CD8-positive, alpha-beta memory T cell (primary cell): ENCODE measurements at regions not wholly inside any gene's neighbourhood (a gene's known extent, or its start where the extent isn't known, plus 50 kb on each side); places are given as distances from the start of the nearest gene placed in this dataset.

ENCODE experiments used
- CTCF ChIA-PET: fragments of 350-600 bp; sonication (Branson Sonifier 250); formaldehyde crosslinking; loops from one replicate; lab custom pipeline; 2021; ENCODE audit warnings: antibody characterized with exemption; lab: Charles Lee
- POLR2A ChIA-PET: fragments of 350-600 bp; sonication (Branson Sonifier 250); formaldehyde crosslinking; loops from one replicate; lab custom pipeline; 2021; ENCODE audit warnings: antibody characterized with exemption; lab: Charles Lee
- DNase-seq, 5 donors: peaks; one replicate each; pipeline versions ENCODE4 v3.0.0 to v3.0.0-alpha.2; 2020 to 2022; ENCODE audit warnings: mixed read lengths in 1 of 5
- H3K27ac ChIP-seq: one replicate; pipeline ENCODE4 v1.7.0; 2013; ENCODE audit warnings: low read depth, mild to moderate bottlenecking, low read length, moderate library complexity
- H3K27me3 ChIP-seq: 2 replicates; pipeline ENCODE4 v1.7.0; 2013; ENCODE audit warnings: low read length, mild to moderate bottlenecking; ENCODE audit not compliant: insufficient read depth, poor library complexity, severe bottlenecking
- H3K36me3 ChIP-seq: 2 replicates; pipeline ENCODE4 v1.7.0; 2013; ENCODE audit warnings: mild to moderate bottlenecking, low read length, moderate library complexity; ENCODE audit not compliant: insufficient read depth
- H3K4me1 ChIP-seq: 2 replicates; pipeline ENCODE4 v1.7.0; 2013; ENCODE audit warnings: mild to moderate bottlenecking, low read length, moderate library complexity; ENCODE audit not compliant: insufficient read depth
- H3K4me3 ChIP-seq: 2 replicates; pipeline ENCODE4 v1.7.0; 2013; ENCODE audit warnings: mild to moderate bottlenecking, low read length
- H3K9me3 ChIP-seq: 2 replicates; pipeline ENCODE4 v1.7.0; 2013; ENCODE audit warnings: mild to moderate bottlenecking, low read length
- H3K27ac Mint-ChIP-seq, 8 donors: one replicate each; pipeline ENCODE4 v1.8.0; 2020 to 2021; ENCODE audit warnings: mixed read lengths in 8 of 8, mild to moderate bottlenecking in 6 of 8, inconsistent platforms in 3 of 8, moderate library complexity in 3 of 8
- H3K27me3 Mint-ChIP-seq, 2 donors: one replicate each; pipeline ENCODE4 v1.8.0; 2020 to 2021; ENCODE audit warnings: mixed read lengths in 2 of 2, mild to moderate bottlenecking in 1 of 2, moderate library complexity in 1 of 2
- H3K36me3 Mint-ChIP-seq, 3 donors: one replicate each; pipeline ENCODE4 v1.8.0; 2020 to 2021; ENCODE audit warnings: mixed read lengths in 3 of 3, inconsistent platforms in 1 of 3, mild to moderate bottlenecking in 1 of 3
- H3K4me1 Mint-ChIP-seq, 3 donors: one replicate each; pipeline ENCODE4 v1.8.0; 2020 to 2021; ENCODE audit warnings: mixed read lengths in 3 of 3, inconsistent platforms in 1 of 3, mild to moderate bottlenecking in 1 of 3
- H3K4me3 Mint-ChIP-seq, 7 donors: one replicate each; pipeline ENCODE4 v1.8.0; 2020 to 2021; ENCODE audit warnings: mixed read lengths in 7 of 7, mild to moderate bottlenecking in 6 of 7, moderate library complexity in 4 of 7, inconsistent platforms in 2 of 7
- H3K9me3 Mint-ChIP-seq, 5 donors: one replicate each; pipeline ENCODE4 v1.8.0; 2020 to 2022; ENCODE audit warnings: mixed read lengths in 5 of 5, mild to moderate bottlenecking in 3 of 5, moderate library complexity in 2 of 5, inconsistent platforms in 1 of 5

- CTCF ChIA-PET, result no interaction called here
- H3K27me3 Mint-ChIP-seq, result peaks cover 0 to 24% of the 10 kb centered on the region in 2 donors
- peaks cover 0 to under 1% (median 0%) of the 10 kb centered on the region in 5 donors for H3K9me3 Mint-ChIP-seq
- no peak overlapping the region for H3K27ac Mint-ChIP-seq
- Histone ChIP-seq H3K27me3 (peaks cover 3% of the 10 kb centered on the region), H3K4me3 (no peak overlapping the region), H3K4me1 (no peaks in the 10 kb centered on the region), H3K27ac (no peak overlapping the region), H3K9me3 (no peaks in the 10 kb centered on the region), H3K36me3 (no peaks in the 10 kb centered on the region)
- no peak for DNase-seq
- POLR2A ChIA-PET, result no interaction called here
- no peaks in the 10 kb centered on the region for H3K4me1 Mint-ChIP-seq
- H3K36me3 Mint-ChIP-seq, result no peaks in the 10 kb centered on the region
- H3K4me3 Mint-ChIP-seq, result no peak overlapping the region
These were observed 51.9 kb upstream of the NMUR2 start for GRCh38 chr5:152456815-152457443.

- Histone ChIP-seq H3K36me3 (no peaks in the 10 kb centered on the region), H3K9me3 (no peaks in the 10 kb centered on the region), H3K27me3 (no peaks in the 10 kb centered on the region), H3K27ac (no peak overlapping the region), H3K4me3 (no peak overlapping the region), H3K4me1 (no peaks in the 10 kb centered on the region)
- H3K4me1 Mint-ChIP-seq, result no peaks in the 10 kb centered on the region
- H3K36me3 Mint-ChIP-seq, result no peaks in the 10 kb centered on the region
- no peak overlapping the region for H3K4me3 Mint-ChIP-seq
- no peak for DNase-seq
- ChIA-PET POLR2A (no interaction called here), CTCF (no interaction called here)
- H3K27ac Mint-ChIP-seq, result no peak overlapping the region
- peaks cover 0 to 4% (median 0%) of the 10 kb centered on the region in 5 donors for H3K9me3 Mint-ChIP-seq
- peaks cover 1 to 33% of the 10 kb centered on the region in 2 donors for H3K27me3 Mint-ChIP-seq
These were observed 57.1 kb upstream of the NMUR2 start for GRCh38 chr5:152462021-152462721.

- H3K27me3 Mint-ChIP-seq, result peaks cover 1 to 33% of the 10 kb centered on the region in 2 donors
- no peak for DNase-seq
- no peaks in the 10 kb centered on the region for H3K36me3 ChIP-seq
- H3K4me1 ChIP-seq, result no peaks in the 10 kb centered on the region
- H3K9me3 Mint-ChIP-seq, result peaks cover 0 to 4% (median 0%) of the 10 kb centered on the region in 5 donors
- ChIA-PET POLR2A (no interaction called here), CTCF (no interaction called here)
- H3K27ac Mint-ChIP-seq, result no peak overlapping the region
- H3K36me3 Mint-ChIP-seq, result no peaks in the 10 kb centered on the region
- no peak overlapping the region for H3K4me3 ChIP-seq
- no peaks in the 10 kb centered on the region for H3K27me3 ChIP-seq
- no peaks in the 10 kb centered on the region for H3K4me1 Mint-ChIP-seq
- no peak overlapping the region for H3K27ac ChIP-seq
- no peaks in the 10 kb centered on the region for H3K9me3 ChIP-seq
- no peak overlapping the region for H3K4me3 Mint-ChIP-seq
These were observed 59.0 kb upstream of the NMUR2 start for GRCh38 chr5:152464048-152464447.

- H3K4me3 Mint-ChIP-seq, result no peak overlapping the region
- H3K27me3 ChIP-seq, result no peaks in the 10 kb centered on the region
- ChIA-PET CTCF (no interaction called here), POLR2A (no interaction called here)
- no peaks in the 10 kb centered on the region for H3K36me3 ChIP-seq
- no peak for DNase-seq
- no peaks in the 10 kb centered on the region for H3K4me1 Mint-ChIP-seq
- no peaks in the 10 kb centered on the region for H3K4me1 ChIP-seq
- H3K9me3 Mint-ChIP-seq, result peaks cover 0 to 4% (median 0%) of the 10 kb centered on the region in 5 donors
- H3K27ac Mint-ChIP-seq, result no peak overlapping the region
- H3K27me3 Mint-ChIP-seq, result peaks cover 1 to 33% of the 10 kb centered on the region in 2 donors
- no peak overlapping the region for H3K4me3 ChIP-seq
- no peak overlapping the region for H3K27ac ChIP-seq
- no peaks in the 10 kb centered on the region for H3K36me3 Mint-ChIP-seq
- H3K9me3 ChIP-seq, result no peaks in the 10 kb centered on the region
These were observed 60.1 kb upstream of the NMUR2 start for GRCh38 chr5:152465140-152465539.

GRCh38 chr5:152466085-152466745, 61.1 kb upstream of the NMUR2 start:
- Histone ChIP-seq H3K9me3 (no peaks in the 10 kb centered on the region), H3K36me3 (no peaks in the 10 kb centered on the region), H3K27ac (no peak overlapping the region), H3K4me1 (no peaks in the 10 kb centered on the region), H3K4me3 (no peak overlapping the region), H3K27me3 (no peaks in the 10 kb centered on the region)
- Mint-ChIP-seq H3K27me3 (peaks cover 1 to 26% of the 10 kb centered on the region in 2 donors), H3K4me3 (no peak overlapping the region), H3K4me1 (no peaks in the 10 kb centered on the region), H3K27ac (peak overlapping the region in 1 of 8 donors; percentile 33), H3K36me3 (no peaks in the 10 kb centered on the region), H3K9me3 (peaks cover 0 to 4% (median 0%) of the 10 kb centered on the region in 5 donors)
- CTCF ChIA-PET, result no interaction called here
- DNase-seq, result no peak
- POLR2A ChIA-PET, result no interaction called here

GRCh38 chr5:152470167-152470566, 65.1 kb upstream of the NMUR2 start:
- ChIA-PET POLR2A (no interaction called here), CTCF (no interaction called here)
- Histone ChIP-seq H3K4me3 (no peak overlapping the region), H3K27ac (no peak overlapping the region), H3K9me3 (no peaks in the 10 kb centered on the region), H3K36me3 (no peaks in the 10 kb centered on the region), H3K27me3 (no peaks in the 10 kb centered on the region), H3K4me1 (no peaks in the 10 kb centered on the region)
- H3K27ac Mint-ChIP-seq, result no peak overlapping the region
- no peaks in the 10 kb centered on the region for H3K9me3 Mint-ChIP-seq
- H3K27me3 Mint-ChIP-seq, result peaks cover 0 to 20% of the 10 kb centered on the region in 2 donors
- no peaks in the 10 kb centered on the region for H3K4me1 Mint-ChIP-seq
- H3K4me3 Mint-ChIP-seq, result no peak overlapping the region
- no peaks in the 10 kb centered on the region for H3K36me3 Mint-ChIP-seq
- DNase-seq, result no peak

GRCh38 chr5:152472083-152472482, 67.0 kb upstream of the NMUR2 start:
- no peaks in the 10 kb centered on the region for H3K36me3 Mint-ChIP-seq
- H3K27me3 Mint-ChIP-seq, result peaks cover 0 to 15% of the 10 kb centered on the region in 2 donors
- Histone ChIP-seq H3K27ac (no peak overlapping the region), H3K4me3 (no peak overlapping the region), H3K9me3 (no peaks in the 10 kb centered on the region), H3K27me3 (no peaks in the 10 kb centered on the region), H3K4me1 (no peaks in the 10 kb centered on the region), H3K36me3 (no peaks in the 10 kb centered on the region)
- CTCF ChIA-PET, result no interaction called here
- no peak for DNase-seq
- no peaks in the 10 kb centered on the region for H3K4me1 Mint-ChIP-seq
- peaks cover 0 to 3% (median 0%) of the 10 kb centered on the region in 5 donors for H3K9me3 Mint-ChIP-seq
- H3K27ac Mint-ChIP-seq, result no peak overlapping the region
- POLR2A ChIA-PET, result no interaction called here
- no peak overlapping the region for H3K4me3 Mint-ChIP-seq

- DNase-seq, result no peak
- H3K27ac ChIP-seq, result no peak overlapping the region
- Mint-ChIP-seq H3K27ac (no peak overlapping the region), H3K36me3 (no peaks in the 10 kb centered on the region), H3K27me3 (peaks cover 0 to 11% of the 10 kb centered on the region in 2 donors), H3K4me1 (no peaks in the 10 kb centered on the region), H3K9me3 (peaks cover 0 to 3% (median 0%) of the 10 kb centered on the region in 5 donors), H3K4me3 (no peak overlapping the region)
- ChIA-PET POLR2A (no interaction called here), CTCF (no interaction called here)
- H3K4me3 ChIP-seq, result no peak overlapping the region
- H3K9me3 ChIP-seq, result no peaks in the 10 kb centered on the region
- no peaks in the 10 kb centered on the region for H3K4me1 ChIP-seq
- no peaks in the 10 kb centered on the region for H3K36me3 ChIP-seq
- no peaks in the 10 kb centered on the region for H3K27me3 ChIP-seq
These were observed 69.9 kb upstream of the NMUR2 start for GRCh38 chr5:152474961-152475360.
